B cell (primary cell): ENCODE measurements at regions not wholly inside any gene's neighbourhood (a gene's known extent, or its start where the extent isn't known, plus 50 kb on each side); places are given as distances from the start of the nearest gene placed in this dataset.

Experiments
- ATAC-seq: fragments of 200-7000 bp; cut with Tn5 transposase; one replicate; pipeline ENCODE4 v1.10.0; 2021; ENCODE audit warnings: low read depth, mild to moderate bottlenecking, moderate number of reproducible peaks, moderate library complexity
- CTCF ChIA-PET: fragments of 350-600 bp; sonication (Branson Sonifier 250); formaldehyde crosslinking; loops from one replicate; lab custom pipeline; 2021; ENCODE audit warnings: antibody characterized with exemption, inconsistent platforms; lab: Charles Lee
- POLR2A ChIA-PET: fragments of 350-600 bp; sonication (Branson Sonifier 250); formaldehyde crosslinking; loops from one replicate; lab custom pipeline; 2021; ENCODE audit warnings: antibody characterized with exemption; lab: Charles Lee
- DNase-seq: peaks from one replicate; pipeline ENCODE4 v3.0.0; 2013
- H2AFZ ChIP-seq: 2 replicates; pipeline ENCODE4 v1.6.1; 2012; ENCODE audit warnings: mild to moderate bottlenecking, low read depth, low read length; ENCODE audit not compliant: insufficient read depth, poor library complexity, severe bottlenecking
- H3K27ac ChIP-seq, 2 donors: 1 replicate in 1 of 2; 2 replicates in 1 of 2; pipeline ENCODE4 v1.5.1; 2012 to 2013; ENCODE audit warnings: low read length in 2 of 2, mild to moderate bottlenecking in 2 of 2, moderate library complexity in 1 of 2
- H3K27me3 ChIP-seq, 4 experiments: fragments of 200-600 bp in 1 of 4; sonication (generic) in 1 of 4; replicated peaks in 1 of 4; 1 replicate in 2 of 4; 2 replicates in 2 of 4; pipeline versions ENCODE4 v1.6.1 to v1.7.0; 2013 to 2016; ENCODE audit warnings: low read length in 3 of 4, mild to moderate bottlenecking in 2 of 4, mixed read lengths in 1 of 4, moderate library complexity in 1 of 4; ENCODE audit not compliant: insufficient read depth in 4 of 4, control insufficient read depth in 3 of 4; ENCODE audit errors: control extremely low read depth in 1 of 4
- H3K36me3 ChIP-seq, 2 experiments: replicated peaks in 1 of 2; 1 replicate in 1 of 2; 2 replicates in 1 of 2; pipeline versions ENCODE4 v1.6.1 to v1.7.1; 2013; ENCODE audit warnings: low read length in 1 of 2; ENCODE audit not compliant: insufficient read depth in 2 of 2, control insufficient read depth in 1 of 2; ENCODE audit errors: control extremely low read depth in 1 of 2, extremely low read depth in 1 of 2
- H3K4me1 ChIP-seq, 2 donors: fragments of 200-600 bp in 1 of 2; sonication (generic) in 1 of 2; 1 replicate in 1 of 2; 2 replicates in 1 of 2; pipeline versions ENCODE4 v1.5.1 to v1.6.1; 2013 to 2017; ENCODE audit warnings: low read length in 2 of 2; ENCODE audit not compliant: control insufficient read depth in 2 of 2, insufficient read depth in 2 of 2
- H3K4me2 ChIP-seq: replicated peaks from 2 replicates; pipeline ENCODE3; 2012; ENCODE audit warnings: mild to moderate bottlenecking, low read depth, low read length; ENCODE audit not compliant: poor library complexity, severe bottlenecking
- H3K4me3 ChIP-seq, 5 experiments: fragments of 200-600 bp in 1 of 5; sonication (generic) in 1 of 5; 1 replicate in 3 of 5; 2 replicates in 2 of 5; pipeline versions ENCODE4 v1.5.1 to v1.7.0; 2011 to 2016; ENCODE audit warnings: low read length in 4 of 5, mild to moderate bottlenecking in 4 of 5, low read depth in 2 of 5, control low read depth in 1 of 5, moderate library complexity in 1 of 5; ENCODE audit not compliant: insufficient read depth in 1 of 5; ENCODE audit errors: control extremely low read depth in 1 of 5, extremely low read depth in 1 of 5
- H3K79me2 ChIP-seq: fragments of 200-600 bp; sonication (generic); one replicate; pipeline ENCODE4 v1.6.0; 2016; ENCODE audit warnings: low read length; ENCODE audit not compliant: control insufficient read depth, insufficient read depth
- H3K9ac ChIP-seq: fragments of 200-600 bp; sonication (generic); 2 replicates; pipeline ENCODE4 v1.6.1; 2017; ENCODE audit warnings: mild to moderate bottlenecking, low read length, moderate library complexity
- H3K9me3 ChIP-seq, 3 donors: one replicate each; pipeline versions ENCODE4 v1.6.1 to v1.7.1; 2013; ENCODE audit warnings: low read length in 2 of 3; ENCODE audit not compliant: control insufficient read depth in 2 of 3, insufficient read depth in 1 of 3; ENCODE audit errors: control extremely low read depth in 1 of 3
- H4K20me1 ChIP-seq: 2 replicates; pipeline ENCODE4 v1.6.0; 2012; ENCODE audit warnings: mild to moderate bottlenecking, low read length; ENCODE audit not compliant: insufficient read depth, control insufficient read depth, poor library complexity, severe bottlenecking
- H3K27ac Mint-ChIP-seq: one replicate; pipeline ENCODE4 v1.8.0; 2021; ENCODE audit warnings: mixed read lengths
- H3K27me3 Mint-ChIP-seq: one replicate; pipeline ENCODE4 v1.8.0; 2021; ENCODE audit warnings: mixed read lengths
- H3K4me1 Mint-ChIP-seq: one replicate; pipeline ENCODE4 v1.8.0; 2021; ENCODE audit warnings: mixed read lengths
- H3K4me3 Mint-ChIP-seq: one replicate; pipeline ENCODE4 v1.8.0; 2021; ENCODE audit warnings: mixed read lengths
- H3K9me3 Mint-ChIP-seq: one replicate; pipeline ENCODE4 v1.8.0; 2022; ENCODE audit warnings: mixed read lengths; ENCODE audit not compliant: insufficient read depth
- CTCF ChIP-seq: fragments of 200-600 bp; IDR thresholded peaks from one replicate; pipeline ENCODE4 v1.8.0; 2022; ENCODE audit warnings: antibody characterized with exemption, mild to moderate bottlenecking
- EZH2 ChIP-seq: IDR thresholded peaks from 2 replicates; pipeline ENCODE4 v1.6.1; 2012; ENCODE audit warnings: borderline replicate concordance, low read depth, mild to moderate bottlenecking, moderate library complexity, low read length; ENCODE audit not compliant: insufficient read depth, poor library complexity, severe bottlenecking
- WGBS: methylation state at CpG from one replicate; pipeline ENCODE4 v1.1.5; 2013; ENCODE audit warnings: missing lambda C conversion rate; ENCODE audit not compliant: insufficient coverage; 5-methylcytosine and 5-hydroxymethylcytosine counted together
- intact Hi-C: fragments of 100-400 bp; cut with micrococcal nuclease; formaldehyde crosslinking; loops from one replicate; pipeline ENCODE4 v1.10.0; 2022

GRCh38 chr1:232504651-232505050 is 125.3 kb downstream of the SIPA1L2 start:
- Histone ChIP-seq H3K4me1 (no peaks in the 10 kb centered on the region), H3K4me2 (no peak overlapping the region), H3K9ac (no peak overlapping the region), H4K20me1 (no peaks in the 10 kb centered on the region), H3K36me3 (no peaks in the 10 kb centered on the region), H3K27me3 (no peaks in the 10 kb centered on the region), H2AFZ (no peak overlapping the region), H3K27ac (no peak overlapping the region), H3K9me3 (peaks cover 0 to under 1% (median 0%) of the 10 kb centered on the region in 3 donors), H3K4me3 (no peak overlapping the region), H3K79me2 (no peaks in the 10 kb centered on the region)
- Mint-ChIP-seq H3K9me3 (no peaks in the 10 kb centered on the region), H3K4me3 (no peak overlapping the region), H3K27me3 (peaks cover 16% of the 10 kb centered on the region), H3K4me1 (no peaks in the 10 kb centered on the region), H3K27ac (no peak overlapping the region)
- TF ChIP-seq CTCF (no peak), EZH2 (no peak)
- no CpG with 5 or more reads among the region's 4 CpGs for WGBS
- DNase-seq (no peak), ATAC-seq (no peak)
- ChIA-PET POLR2A (no interaction called here), CTCF (no interaction called here)
- intact Hi-C loops: loop anchor here (1.0 kb wide), 1 partner anchor 32 kb away; no protein-coding TSS in a partner anchor

- intact Hi-C loops: no loop called here
Measured at GRCh38 chr1:232503497-232503896, 126.4 kb downstream of the SIPA1L2 start.

More at GRCh38 chr1:232503497-232503896, 126.4 kb downstream of the SIPA1L2 start:
- H3K27ac ChIP-seq: no peak overlapping the region
- H3K27me3 ChIP-seq: no peaks in the 10 kb centered on the region
- Mint-ChIP-seq H3K4me1 (no peaks in the 10 kb centered on the region), H3K27ac (no peak overlapping the region), H3K9me3 (no peaks in the 10 kb centered on the region), H3K4me3 (no peak overlapping the region), H3K27me3 (peaks cover 9% of the 10 kb centered on the region)
- no peaks in the 10 kb centered on the region for H3K9me3 ChIP-seq
- no peaks in the 10 kb centered on the region for H3K4me1 ChIP-seq
- H3K36me3 ChIP-seq: no peaks in the 10 kb centered on the region
- no peak overlapping the region for H2AFZ ChIP-seq
- H3K4me3 ChIP-seq: no peak overlapping the region
- H3K4me2 ChIP-seq: no peak overlapping the region
- WGBS: no CpG with 5 or more reads among the region's 1 CpG
- no peak overlapping the region for H3K9ac ChIP-seq
- TF ChIP-seq EZH2 (no peak), CTCF (no peak)
- POLR2A ChIA-PET: no interaction called here
- H4K20me1 ChIP-seq: no peaks in the 10 kb centered on the region
- CTCF ChIA-PET: no interaction called here
- ATAC-seq (no peak), DNase-seq (no peak)
- H3K79me2 ChIP-seq: no peaks in the 10 kb centered on the region
